Stimulated activated CD4-positive, alpha-beta T cell treated with anti-CD3 and anti-CD28 coated beads, Interleukin-1b, Interleukin-23, amount 100 ng/mL, for 4 hours (primary cell): ENCODE measurements at regions not wholly inside any gene's neighbourhood (a gene's known extent, or its start where the extent isn't known, plus 50 kb on each side); places are given as distances from the start of the nearest gene placed in this dataset.
"Not testable (repeated sequence)": the region's sequence is repeated elsewhere in the genome, so short reads cannot be mapped to it uniquely, and the experiment has no call there.

Experiments
- DNase-seq, 2 donors: peaks; one replicate each; pipeline ENCODE4 v3.0.0-alpha.2; 2020; ENCODE audit warnings: low read depth in 2 of 2

- DNase-seq, result no peak
Observed at GRCh38 chr12:87094356-87094755, 838.2 kb upstream of the MGAT4C start.

GRCh38 chr12:87092421-87092820 lies 836.2 kb upstream of the MGAT4C start:
- DNase-seq, result no peak

GRCh38 chr12:87086118-87086891 lies 830.1 kb upstream of the MGAT4C start:
- DNase-seq, result no peak

- no peak for DNase-seq
Observed at GRCh38 chr12:87085286-87085685, 829.1 kb upstream of the MGAT4C start.

GRCh38 chr12:87082756-87083155 lies 826.6 kb upstream of the MGAT4C start:
- DNase-seq, result no peak

- DNase-seq, result no peak
Observed at GRCh38 chr12:87074781-87075180, 818.6 kb upstream of the MGAT4C start.

- no peak for DNase-seq
Observed at GRCh38 chr12:87066326-87066725, 810.1 kb upstream of the MGAT4C start.

GRCh38 chr12:87059231-87059630 lies 803.0 kb upstream of the MGAT4C start:
- no peak for DNase-seq

GRCh38 chr12:87054226-87054625 lies 798.0 kb upstream of the MGAT4C start:
- DNase-seq, result no peak

GRCh38 chr12:87051621-87052020 lies 795.4 kb upstream of the MGAT4C start:
- no peak for DNase-seq

GRCh38 chr12:87047691-87048090 lies 791.5 kb upstream of the MGAT4C start:
- no peak for DNase-seq

GRCh38 chr12:87039536-87039935 lies 783.3 kb upstream of the MGAT4C start:
- no peak for DNase-seq

- DNase-seq, result no peak
Observed at GRCh38 chr12:87038098-87038497, 781.9 kb upstream of the MGAT4C start.

- no peak for DNase-seq
Observed at GRCh38 chr12:87025976-87026375, 769.8 kb upstream of the MGAT4C start.

- no peak for DNase-seq
Observed at GRCh38 chr12:87021400-87021799, 765.2 kb upstream of the MGAT4C start.

- no peak for DNase-seq
Observed at GRCh38 chr12:87020071-87020470, 763.9 kb upstream of the MGAT4C start.

GRCh38 chr12:87015352-87015751 lies 759.2 kb upstream of the MGAT4C start:
- no peak for DNase-seq

- no peak for DNase-seq
Observed at GRCh38 chr12:87008785-87009384, 752.7 kb upstream of the MGAT4C start.

- no peak for DNase-seq
Observed at GRCh38 chr12:87001102-87001501, 744.9 kb upstream of the MGAT4C start.

GRCh38 chr12:86985298-86985697 lies 729.1 kb upstream of the MGAT4C start:
- DNase-seq, result no peak

- DNase-seq, result not testable (repeated sequence)
Observed at GRCh38 chr12:86970595-86970994, 714.4 kb upstream of the MGAT4C start.

- no peak for DNase-seq
Observed at GRCh38 chr12:86959766-86960458, 703.7 kb upstream of the MGAT4C start.

- no peak for DNase-seq
Observed at GRCh38 chr12:86950444-86950843, 694.3 kb upstream of the MGAT4C start.
